ENCODE measurements at regions not wholly inside any gene's neighbourhood (a gene's known extent, or its start where the extent isn't known, plus 50 kb on each side); places are given as distances from the start of the nearest gene placed in this dataset.
"Not testable (repeated sequence)": the region's sequence is repeated elsewhere in the genome, so short reads cannot be mapped to it uniquely, and the experiment has no call there.

DNA sequence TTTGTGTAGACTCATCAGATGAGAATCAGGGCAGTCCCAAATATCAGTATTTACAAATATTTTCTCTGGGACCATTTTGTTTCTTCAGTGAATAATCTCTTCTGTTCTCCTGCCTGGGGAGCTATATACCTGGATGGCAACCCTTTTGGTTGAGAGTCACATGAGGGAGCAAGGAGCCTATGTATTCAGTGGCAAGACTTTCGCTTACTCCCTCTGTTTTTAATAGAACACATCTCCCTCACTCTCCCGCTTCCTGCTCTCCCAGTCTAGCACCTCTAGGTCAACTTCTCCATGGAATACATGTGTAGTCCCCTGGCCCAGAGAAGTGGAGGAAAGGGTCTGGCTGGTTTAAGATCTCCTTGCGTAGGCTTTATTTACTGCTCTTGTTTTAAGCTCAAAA lies 600.3 kb downstream of the CCDC85A start:
- DNase-seq (ENCODE audit: low read depth in 1 of 2, low spot score in 1 of 2): no peak

DNA sequence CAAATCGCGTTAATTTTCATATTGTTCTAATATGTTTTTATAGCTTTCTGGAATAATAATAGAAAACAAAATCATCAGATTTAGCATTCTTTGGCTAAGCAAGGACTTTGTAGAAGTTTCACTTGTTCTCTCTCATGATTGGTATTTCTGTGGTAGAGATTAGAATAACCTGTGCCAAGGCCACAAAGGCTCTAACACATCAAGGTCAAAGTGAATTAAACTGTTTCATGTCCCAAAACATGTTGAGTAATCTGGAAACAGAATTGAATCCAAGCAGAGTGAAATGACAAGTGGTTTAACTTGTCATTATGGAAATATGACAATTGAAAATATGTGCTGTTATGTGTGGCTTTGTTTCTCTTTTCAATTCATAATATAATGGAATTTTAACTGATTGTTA lies 617.4 kb downstream of the CCDC85A start:
- no peak for DNase-seq (ENCODE audit: low read depth in 1 of 2, low spot score in 1 of 2)

DNA sequence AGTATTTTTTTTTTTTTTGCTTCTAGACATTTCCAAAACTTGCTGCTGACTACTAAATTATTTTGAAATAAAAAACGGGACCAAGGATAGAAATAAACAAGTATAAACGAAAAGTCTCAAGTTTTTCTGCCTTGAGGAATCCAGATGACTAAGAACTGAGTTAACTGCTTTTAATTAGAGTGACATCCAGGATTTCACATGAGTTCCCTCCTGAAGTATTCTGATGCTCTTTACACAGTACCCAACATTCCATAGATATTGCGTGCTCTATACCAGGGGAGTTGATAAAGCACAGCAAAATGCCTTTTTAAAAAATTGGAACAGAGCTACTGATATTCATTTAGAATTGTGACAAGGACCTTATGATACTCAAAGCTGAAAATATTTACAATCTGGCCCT lies 618.0 kb downstream of the CCDC85A start:
- no peak for DNase-seq (ENCODE audit: low read depth in 1 of 2, low spot score in 1 of 2)

DNA sequence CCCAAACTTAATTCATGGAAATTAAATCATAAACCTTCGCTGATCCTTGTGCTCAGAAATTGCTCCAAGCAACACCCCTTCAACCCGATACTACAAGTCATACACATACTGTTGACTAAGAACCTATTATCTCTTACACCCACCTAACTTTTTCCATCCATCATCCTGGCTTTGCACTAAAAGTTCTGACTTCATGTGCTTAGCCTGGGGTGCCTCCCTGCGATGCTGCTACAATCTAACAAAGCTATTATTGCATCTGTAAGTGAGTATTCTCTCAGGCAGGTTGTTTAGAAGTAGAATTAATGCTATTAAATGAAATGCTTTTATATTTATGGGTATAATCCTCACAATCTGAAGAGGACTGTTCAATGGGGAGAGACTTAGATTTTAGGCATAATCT lies 619.8 kb downstream of the CCDC85A start:
- DNase-seq (ENCODE audit: low read depth in 1 of 2, low spot score in 1 of 2): no peak

DNA sequence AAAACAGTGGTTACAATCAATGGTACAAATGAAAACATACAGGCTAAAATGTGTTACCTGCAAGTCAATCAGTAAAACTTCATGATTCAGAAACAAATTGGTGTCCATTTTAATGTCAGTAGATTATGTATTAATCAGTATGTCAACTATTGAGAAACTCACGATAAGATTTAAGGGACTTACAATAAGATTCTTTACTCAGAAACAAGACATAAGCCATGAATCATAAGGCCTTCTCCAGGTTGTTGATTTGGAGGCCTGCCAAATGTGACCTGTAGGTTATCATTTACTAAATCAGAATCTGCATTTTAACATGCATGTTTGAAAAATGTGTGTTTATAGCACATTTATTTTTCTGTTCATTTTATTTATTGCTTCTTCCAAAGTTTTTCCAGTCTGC lies 623.1 kb downstream of the CCDC85A start:
- DNase-seq (ENCODE audit: low read depth in 1 of 2, low spot score in 1 of 2): no peak

DNA sequence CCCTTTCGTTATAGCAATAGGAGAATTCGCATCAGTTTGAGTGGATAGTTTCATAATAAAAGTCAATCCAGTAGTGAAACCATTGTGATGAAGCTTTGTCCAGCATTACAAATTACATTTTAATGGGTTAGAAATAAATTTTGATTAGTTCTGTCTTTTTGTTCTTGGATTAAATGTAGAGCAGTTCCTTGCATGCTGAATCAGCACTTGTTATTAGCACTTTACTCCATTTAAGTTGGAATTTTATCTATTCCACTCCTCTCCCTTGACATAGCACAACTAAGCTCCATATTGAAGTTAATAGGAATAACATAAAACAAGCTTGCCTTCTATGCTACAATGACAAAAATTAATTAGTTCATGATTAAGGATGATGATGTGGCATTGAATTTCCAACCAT lies 624.1 kb downstream of the CCDC85A start:
- no peak for DNase-seq (ENCODE audit: low read depth in 1 of 2, low spot score in 1 of 2)

DNA sequence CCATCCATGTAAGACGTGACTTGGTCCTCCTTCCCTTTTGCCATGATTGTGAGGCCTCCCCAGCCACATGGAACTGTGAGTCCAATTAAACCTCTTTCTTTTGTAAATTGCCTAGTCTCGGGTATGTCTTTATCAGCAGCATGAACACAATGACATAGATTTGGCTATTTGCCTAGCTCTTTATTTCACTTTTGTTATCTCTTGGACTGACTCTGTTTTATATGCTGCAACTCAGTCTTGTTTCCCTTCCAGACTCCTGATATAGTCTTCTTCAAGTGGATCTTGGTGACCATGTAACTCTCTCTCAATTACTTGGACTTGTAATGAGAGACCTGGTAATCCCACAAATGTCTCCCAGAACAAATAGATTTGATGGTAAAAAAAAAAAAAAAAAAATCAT lies 627.6 kb downstream of the CCDC85A start:
- DNase-seq (ENCODE audit: low read depth in 1 of 2, low spot score in 1 of 2): no peak

DNA sequence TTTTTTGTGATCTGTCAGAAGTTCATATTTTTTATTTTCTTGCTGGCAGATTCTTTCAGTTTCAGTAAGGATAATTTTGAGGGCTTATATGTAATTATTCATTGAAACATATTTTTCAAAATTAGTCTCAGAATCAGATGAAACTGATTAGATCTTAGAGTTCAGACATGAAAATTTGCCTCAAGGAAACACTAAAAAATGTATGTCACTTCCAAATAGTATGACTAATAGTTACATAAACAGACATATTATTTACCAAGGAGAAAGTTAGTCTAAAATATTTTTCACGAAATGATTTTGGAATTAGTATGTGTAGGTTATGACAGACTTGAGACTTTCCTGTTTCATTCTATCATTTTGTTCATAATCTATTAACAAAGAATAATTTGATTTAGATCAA lies 628.6 kb downstream of the CCDC85A start:
- DNase-seq (ENCODE audit: low read depth in 1 of 2, low spot score in 1 of 2): no peak

DNA sequence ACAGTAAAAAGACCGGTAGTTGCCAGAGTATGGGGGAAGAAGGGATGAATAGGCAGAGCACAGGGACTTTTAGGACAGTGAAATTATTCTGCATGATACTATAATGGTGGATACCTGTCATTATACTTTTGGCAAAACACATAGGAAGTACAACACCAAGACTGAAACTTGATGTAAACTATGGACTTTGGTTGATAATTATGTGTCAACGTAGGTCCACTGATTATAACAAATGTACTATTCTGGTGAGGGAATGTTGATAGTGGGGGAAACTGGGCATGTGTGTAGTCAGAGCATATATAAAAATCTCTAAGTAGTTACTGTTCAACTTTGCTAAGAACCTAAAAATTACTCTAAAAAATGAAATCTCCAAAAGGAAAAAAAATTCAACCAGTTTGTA lies 629.7 kb downstream of the CCDC85A start:
- DNase-seq (ENCODE audit: low read depth in 1 of 2, low spot score in 1 of 2): no peak

DNA sequence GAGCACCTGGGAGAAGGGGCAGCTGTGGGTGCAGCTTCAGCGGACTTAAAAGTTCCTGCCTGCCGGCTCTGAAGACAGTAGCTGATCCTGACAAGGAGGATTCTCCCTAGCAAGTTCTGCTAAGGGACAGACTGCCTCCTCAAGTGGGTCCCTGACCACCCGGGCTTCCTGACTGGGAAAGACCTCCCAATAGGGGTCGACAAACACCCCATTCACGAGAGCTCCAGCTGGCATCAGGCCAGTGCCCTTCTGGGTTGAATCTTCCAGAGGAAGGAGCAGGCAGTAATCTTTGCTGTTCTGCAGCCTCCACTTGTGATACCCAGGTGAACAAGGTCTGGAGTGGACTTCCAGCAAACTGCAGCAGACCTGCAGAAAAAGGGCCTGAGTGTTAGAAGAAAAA lies 632.9 kb downstream of the CCDC85A start:
- no peak for DNase-seq (ENCODE audit: low read depth in 1 of 2, low spot score in 1 of 2)

DNA sequence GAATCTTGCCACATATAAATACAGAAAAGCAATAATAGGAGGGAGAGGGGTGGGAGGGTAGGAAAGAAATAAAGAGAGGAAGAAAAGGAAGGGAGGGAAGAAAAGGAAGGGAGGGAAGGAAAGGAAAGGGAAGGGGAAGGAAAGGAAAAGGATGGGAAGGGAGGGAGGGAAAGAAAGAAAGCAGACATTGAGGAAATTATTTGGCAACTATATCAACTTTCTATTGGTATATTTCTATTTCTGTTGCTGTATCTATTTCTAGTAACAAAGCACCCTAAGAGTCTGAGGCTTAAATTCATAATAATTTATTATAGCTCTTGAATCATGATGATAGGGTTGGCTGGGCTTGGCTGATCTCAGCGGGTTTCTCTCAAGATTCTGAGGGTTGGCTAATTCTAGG lies 648.0 kb downstream of the CCDC85A start:
- no peak for DNase-seq (ENCODE audit: low read depth in 1 of 2, low spot score in 1 of 2)

DNA sequence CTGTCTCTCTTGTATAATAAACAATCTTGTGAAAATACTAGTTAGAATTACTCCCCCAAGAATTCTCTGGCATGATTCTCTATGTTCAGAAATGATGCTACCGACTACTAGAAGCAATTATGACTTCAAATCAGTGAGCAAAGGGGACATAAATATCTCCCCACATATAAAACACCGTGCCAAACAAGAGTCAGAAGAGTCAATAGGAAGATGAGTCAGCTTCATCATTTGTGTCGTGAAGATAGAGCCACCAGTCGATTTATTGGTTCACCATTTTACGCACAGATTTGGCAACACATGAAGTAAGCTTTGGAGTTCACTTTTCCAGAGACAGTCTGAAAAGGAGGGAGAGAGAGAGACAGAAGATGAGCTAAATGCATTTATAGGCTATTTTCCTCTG lies 650.9 kb downstream of the CCDC85A start:
- DNase-seq (ENCODE audit: low read depth in 1 of 2, low spot score in 1 of 2): no peak

DNA sequence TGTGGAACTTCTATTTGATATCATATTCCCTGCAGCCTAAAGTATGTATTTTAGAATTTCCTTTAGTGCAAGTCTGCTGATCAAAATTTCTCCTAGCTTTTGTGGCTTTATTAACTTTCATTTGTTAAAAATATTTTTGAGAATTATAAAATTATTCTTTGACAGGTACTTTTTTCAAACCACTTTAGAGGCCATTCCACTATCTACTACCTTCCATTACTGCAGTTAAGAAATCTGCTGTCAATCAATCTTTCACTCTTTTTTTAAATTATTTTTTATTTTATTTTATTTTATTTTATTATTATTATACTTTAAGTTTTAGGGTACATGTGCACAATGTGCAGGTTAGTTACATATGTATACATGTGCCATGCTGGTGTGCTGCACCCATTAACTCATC lies 656.2 kb downstream of the CCDC85A start:
- not testable (repeated sequence) for DNase-seq (ENCODE audit: low read depth in 1 of 2, low spot score in 1 of 2)

DNA sequence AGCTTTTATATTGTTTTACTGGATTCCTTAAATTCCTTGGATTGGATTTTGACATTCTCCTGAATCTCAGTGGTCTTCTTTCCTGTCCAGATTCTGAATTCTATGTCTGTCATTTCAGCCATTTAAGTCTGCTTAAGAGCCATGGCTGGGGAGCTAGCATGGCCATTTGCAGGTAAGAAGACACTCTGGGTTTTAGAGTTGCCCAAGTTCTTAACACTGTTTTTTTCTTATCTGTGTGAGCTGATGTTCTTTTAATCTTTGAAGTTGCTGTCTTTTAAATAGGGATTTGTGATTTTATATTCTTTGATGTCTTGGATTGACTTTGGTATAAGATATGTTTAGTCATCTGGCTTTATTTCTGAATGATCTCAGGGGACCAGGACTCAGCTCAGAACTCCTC lies 677.2 kb downstream of the CCDC85A start:
- no peak for DNase-seq (ENCODE audit: low read depth in 1 of 2, low spot score in 1 of 2)

DNA sequence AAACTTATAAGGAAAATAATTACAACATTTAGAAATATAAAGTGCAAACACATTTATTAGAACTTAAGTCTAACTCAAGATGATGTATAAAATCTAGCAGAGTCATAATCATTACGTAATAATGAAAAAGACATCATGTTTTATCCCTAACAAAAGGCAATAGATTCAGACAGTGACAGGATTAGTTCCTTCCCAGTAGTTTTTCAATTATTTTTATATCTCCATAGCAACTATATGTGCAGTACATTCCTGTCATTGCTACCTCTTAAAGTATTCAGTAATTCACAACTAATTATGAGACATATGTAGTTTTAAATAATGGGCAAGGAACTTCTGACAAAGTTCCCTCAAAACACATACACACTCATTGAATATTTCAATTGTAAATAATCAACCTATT lies 687.9 kb downstream of the CCDC85A start:
- no peak for DNase-seq (ENCODE audit: low read depth in 1 of 2, low spot score in 1 of 2)

DNA sequence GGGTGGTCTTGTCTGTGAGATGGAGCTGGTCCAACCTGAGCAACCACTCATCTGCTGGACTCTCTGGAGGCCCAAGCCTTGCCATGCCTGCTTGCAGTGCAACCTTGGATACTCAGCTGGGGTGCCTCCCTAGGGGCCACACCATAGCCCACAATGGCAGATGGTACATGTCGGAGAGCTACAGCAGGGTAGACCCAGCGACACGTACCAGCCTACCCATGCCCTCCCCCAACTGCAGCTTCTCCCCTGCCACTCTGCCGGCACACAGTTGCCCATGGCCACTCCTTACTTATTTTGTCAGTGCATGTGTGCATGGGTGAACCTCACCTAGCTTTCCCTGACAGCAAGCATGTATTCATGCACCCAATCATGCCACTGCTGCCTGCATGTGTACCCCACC lies 690.9 kb downstream of the CCDC85A start:
- DNase-seq (ENCODE audit: low read depth in 1 of 2, low spot score in 1 of 2): no peak

DNA sequence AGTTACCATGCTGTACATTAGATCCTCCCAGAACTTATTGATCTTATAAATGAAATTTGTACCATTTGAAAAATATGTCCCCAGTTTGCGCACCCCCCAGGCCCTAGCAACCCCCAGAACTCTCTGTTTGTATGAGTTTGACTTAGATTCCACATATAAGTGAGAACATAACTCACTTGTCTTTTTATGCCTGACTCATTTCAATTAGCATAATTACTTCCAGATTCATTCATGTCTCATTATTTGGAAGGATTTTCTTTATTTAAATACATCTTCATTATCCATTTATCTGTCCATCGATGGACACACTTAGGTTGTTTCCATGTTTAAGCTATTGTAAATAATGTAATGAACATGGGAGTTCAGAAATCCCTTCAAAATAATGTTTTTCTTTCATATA lies 705.9 kb downstream of the CCDC85A start:
- no peak for DNase-seq (ENCODE audit: low read depth in 1 of 2, low spot score in 1 of 2)

DNA sequence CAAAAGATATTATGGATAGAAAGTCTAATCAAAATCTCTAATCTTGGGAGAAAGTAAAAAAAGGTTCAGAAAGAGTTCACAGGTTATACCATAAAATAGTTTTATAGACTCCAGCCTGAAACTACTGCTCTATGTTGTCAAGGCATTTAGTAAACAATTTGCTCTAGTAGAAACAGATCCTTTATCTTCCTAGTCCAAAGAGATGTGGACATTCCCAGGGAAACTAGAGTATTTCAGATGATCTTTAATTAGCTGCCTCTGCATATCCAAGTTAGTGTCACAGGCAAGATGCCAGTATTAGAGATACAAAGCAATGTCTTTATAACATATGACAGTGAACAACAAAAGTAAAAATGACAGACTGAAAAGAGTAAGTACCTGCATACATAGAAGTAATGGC lies 708.6 kb downstream of the CCDC85A start:
- DNase-seq (ENCODE audit: low read depth in 1 of 2, low spot score in 1 of 2): no peak

DNA sequence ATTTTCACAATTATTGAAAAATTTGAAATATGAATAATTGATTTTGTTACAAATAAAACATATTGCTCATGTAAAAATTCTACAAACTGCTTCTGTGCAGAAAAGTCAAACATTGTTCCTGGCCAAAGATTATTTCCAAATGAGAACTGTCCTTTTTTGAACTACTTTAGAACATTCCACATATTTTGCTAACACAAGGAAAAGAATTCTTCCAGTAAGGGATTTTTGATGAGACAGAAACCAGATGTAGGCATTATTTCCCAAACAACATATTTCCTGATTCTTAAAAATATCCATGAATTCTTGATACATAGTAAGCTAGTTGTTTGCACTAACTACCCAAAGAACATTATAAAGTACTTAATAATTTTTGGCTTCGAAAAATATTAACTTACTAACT lies 715.2 kb downstream of the CCDC85A start:
- DNase-seq (ENCODE audit: low read depth in 1 of 2, low spot score in 1 of 2): no peak

DNA sequence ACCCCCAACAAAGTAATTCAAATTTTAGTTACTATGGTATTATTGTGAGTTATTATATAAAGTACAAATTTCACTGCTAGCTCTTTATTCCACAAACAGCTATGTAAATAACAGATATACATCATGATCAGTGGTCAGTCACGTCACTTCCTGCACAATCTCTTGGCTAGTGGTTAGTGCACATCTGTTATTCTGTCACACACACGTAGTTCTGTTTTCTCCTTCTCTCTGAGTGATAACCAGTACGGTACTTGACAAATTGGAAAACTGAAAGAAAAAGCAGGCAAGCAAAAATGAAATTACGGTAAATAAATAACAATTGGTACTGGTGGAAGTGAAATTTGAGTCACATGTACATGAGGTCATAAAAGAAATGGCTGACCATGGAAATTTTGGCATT lies 728.7 kb downstream of the CCDC85A start:
- DNase-seq (ENCODE audit: low read depth in 1 of 2, low spot score in 1 of 2): no peak

DNA sequence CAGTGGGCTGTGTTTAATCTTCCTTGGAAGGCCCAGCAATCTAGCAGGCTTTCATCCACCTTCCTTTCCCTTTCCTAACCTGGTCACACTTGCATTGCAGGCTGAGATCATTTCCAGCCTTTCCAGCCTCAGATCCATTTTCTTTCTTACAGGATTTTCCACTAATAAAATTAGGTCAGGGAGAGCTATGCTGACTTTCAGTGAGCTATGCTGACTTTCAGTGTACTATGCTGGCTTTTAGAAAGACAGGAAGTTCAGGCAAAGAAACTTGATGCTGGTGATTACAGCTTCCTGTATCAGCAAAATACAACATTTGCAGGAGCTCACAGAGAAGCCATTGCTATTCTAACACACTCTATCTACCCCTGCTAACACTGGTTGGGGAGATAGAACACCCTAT lies 735.0 kb downstream of the CCDC85A start:
- no peak for DNase-seq (ENCODE audit: low read depth in 1 of 2, low spot score in 1 of 2)

DNA sequence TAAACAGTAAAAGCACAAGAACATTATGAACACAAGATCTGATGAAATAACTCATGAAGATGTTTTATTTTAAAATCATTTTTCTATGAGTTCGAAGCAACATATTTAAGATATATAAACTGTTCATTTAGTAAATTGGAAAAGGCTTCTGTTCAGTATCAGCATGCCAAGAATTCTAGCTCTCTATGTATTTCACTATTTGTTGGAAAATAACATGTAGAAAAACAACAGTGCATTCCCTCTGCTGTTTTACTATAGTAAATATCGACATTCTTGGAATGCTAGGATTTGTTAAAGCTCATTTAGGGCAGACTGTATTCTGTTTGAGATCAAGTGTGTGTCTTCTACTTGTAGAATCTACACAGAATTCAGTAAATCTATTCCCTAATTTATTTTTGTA lies 750.2 kb downstream of the CCDC85A start:
- no peak for DNase-seq (ENCODE audit: low read depth in 1 of 2, low spot score in 1 of 2)

DNA sequence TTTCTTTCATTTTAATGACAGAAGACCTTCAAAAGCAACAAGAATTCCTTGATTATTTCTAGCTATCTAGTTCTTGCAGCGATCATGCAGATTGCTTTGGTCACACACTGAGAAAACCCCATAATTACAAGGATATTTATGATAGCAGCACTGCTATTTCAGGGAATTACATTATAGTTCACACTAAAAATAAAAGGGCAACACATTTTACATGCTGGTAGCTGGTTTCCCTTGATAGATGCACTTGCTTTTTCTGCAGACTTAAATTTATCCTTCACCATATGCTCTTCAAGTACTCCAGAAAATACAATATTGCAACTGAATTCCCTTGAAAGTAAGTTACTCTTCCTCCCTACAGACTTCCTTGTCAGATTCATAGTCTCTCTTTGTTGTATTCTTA lies 751.1 kb downstream of the CCDC85A start:
- DNase-seq (ENCODE audit: low read depth in 1 of 2, low spot score in 1 of 2): no peak

DNA sequence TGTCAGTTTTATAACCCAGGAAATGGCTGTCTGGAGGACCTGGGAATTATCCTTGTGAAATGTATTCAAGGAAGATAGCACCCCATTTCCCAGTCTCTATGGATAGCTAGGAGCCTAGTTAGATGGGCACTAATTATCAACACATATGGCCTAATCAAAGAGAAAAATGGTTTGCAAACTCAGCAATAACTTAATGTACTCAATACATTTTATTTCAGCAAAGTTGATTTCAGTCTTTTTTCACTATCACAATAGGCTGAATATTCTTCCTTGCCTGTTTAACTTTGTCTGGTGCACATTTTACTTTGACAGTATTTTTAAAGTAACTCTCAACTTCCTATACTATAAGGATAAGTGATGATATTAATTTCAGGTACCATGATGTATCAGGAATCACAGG lies 756.3 kb downstream of the CCDC85A start:
- DNase-seq (ENCODE audit: low read depth in 1 of 2, low spot score in 1 of 2): no peak

Measured in activated CD4-positive, alpha-beta T cell treated with anti-CD3 and anti-CD28 coated beads, Interleukin-2, amount 50 U/mL, for 24 hours (primary cell).